ENCODE measurements at regions not wholly inside any gene's neighbourhood (a gene's known extent, or its start where the extent isn't known, plus 50 kb on each side); places are given as distances from the start of the nearest gene placed in this dataset.
"Not testable (repeated sequence)": the region's sequence is repeated elsewhere in the genome, so short reads cannot be mapped to it uniquely, and the experiment has no call there.

DNA sequence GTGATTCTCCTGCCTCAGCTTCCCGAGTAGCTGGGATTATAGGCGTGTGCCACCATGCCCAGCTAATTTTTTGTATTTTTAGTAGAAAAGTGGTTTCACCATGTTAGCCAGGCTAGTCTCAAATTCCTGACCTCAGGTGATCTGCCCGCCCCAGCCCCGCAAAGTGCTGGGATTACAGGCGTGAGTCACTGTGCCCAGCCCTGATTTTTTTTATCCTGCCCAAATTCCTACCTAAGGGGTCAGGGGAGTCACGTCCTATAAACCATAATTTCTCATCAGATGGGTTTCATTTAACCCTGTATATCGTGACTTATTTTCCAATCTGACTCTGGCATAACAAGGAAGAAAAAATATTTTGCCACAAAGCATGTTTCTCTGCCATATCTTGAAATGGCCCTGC lies 300.7 kb upstream of the MAGEB16 start:
- not testable (repeated sequence) for H3K4me3 ChIP-seq (ENCODE audit: low read length); H3K36me3 ChIP-seq (ENCODE audit: control insufficient read depth, low read depth, low read length); H3K27ac ChIP-seq (ENCODE audit: low read length); H3K27me3 ChIP-seq (ENCODE audit: control insufficient read depth, insufficient read depth, low read length); H3K4me1 ChIP-seq (ENCODE audit: control insufficient read depth, low read depth, low read length); H3K9me3 ChIP-seq (ENCODE audit: control insufficient read depth, low read depth, low read length); H3K9ac ChIP-seq (ENCODE audit: low read length)

DNA sequence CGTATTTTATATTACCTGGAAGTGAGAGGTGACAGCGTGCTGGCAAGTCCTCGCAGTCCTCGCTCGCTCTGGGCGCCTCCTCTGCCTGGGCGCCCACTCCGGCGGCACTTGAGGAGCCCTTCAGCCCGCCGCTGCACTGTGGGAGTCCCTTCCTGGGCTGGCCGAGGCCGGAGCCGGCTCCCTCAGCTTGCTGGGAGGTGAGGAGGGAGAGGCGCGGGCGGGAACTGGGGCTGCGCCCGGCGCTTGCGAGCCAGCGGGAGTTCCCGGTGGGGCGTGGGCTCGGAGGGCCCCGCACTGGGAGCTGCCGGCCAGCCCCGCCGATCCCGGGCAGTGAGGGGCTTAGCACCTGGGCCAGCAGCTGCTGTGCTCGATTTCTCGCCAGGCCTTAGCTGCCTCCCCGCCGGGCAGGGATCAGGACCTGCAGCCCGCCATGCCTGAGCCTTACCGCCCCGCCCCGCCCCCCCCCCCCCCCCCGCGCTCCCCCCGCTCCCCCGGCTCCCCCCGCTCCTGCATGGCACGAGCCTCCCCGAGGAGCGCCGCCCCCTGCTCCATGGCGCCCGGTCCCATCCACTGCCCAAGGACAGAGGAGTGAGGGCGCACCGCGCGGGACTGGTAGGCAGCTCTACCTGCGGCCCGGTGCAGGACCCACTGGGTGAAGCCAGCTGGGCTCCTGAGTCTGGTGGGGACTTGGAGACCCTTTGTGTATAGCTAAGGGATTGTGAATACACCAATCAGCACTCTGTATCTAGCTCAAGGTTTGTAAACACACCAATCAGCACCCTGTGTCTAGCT lies 298.9 kb upstream of the MAGEB16 start:
- no peaks in the 10 kb centered on the region for H3K36me3 ChIP-seq (ENCODE audit: control insufficient read depth, low read depth, low read length)
- H3K27me3 ChIP-seq (ENCODE audit: control insufficient read depth, insufficient read depth, low read length), result no peaks in the 10 kb centered on the region
- no peak overlapping the region for H3K27ac ChIP-seq (ENCODE audit: low read length)
- no peak overlapping the region for H3K9ac ChIP-seq (ENCODE audit: low read length)
- H3K9me3 ChIP-seq (ENCODE audit: control insufficient read depth, low read depth, low read length), result peaks cover 10% of the 10 kb centered on the region
- no peak overlapping the region for H3K4me3 ChIP-seq (ENCODE audit: low read length)
- no peaks in the 10 kb centered on the region for H3K4me1 ChIP-seq (ENCODE audit: control insufficient read depth, low read depth, low read length)

DNA sequence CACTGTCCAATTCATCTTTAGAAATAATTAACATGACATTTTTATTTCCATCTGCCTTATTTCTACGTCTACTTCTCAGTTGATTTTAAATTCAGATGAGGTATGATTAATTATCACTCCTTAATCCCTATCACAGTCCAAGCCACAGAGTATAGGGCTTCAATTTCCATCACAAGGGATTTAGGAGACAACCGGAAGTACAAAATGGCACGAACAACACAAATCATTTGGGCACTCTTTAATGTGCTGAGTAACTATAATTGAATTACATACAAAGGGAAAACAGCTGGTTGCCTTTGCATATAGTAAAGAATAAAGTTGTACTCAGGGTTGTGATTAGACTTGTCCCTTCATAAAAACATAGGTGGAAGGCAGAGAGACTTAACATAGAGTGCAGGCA lies 290.4 kb upstream of the MAGEB16 start:
- H3K9ac ChIP-seq (ENCODE audit: low read length), result no peak overlapping the region
- no peaks in the 10 kb centered on the region for H3K4me1 ChIP-seq (ENCODE audit: control insufficient read depth, low read depth, low read length)
- H3K27me3 ChIP-seq (ENCODE audit: control insufficient read depth, insufficient read depth, low read length), result no peaks in the 10 kb centered on the region
- no peak overlapping the region for H3K4me3 ChIP-seq (ENCODE audit: low read length)
- H3K36me3 ChIP-seq (ENCODE audit: control insufficient read depth, low read depth, low read length), result no peaks in the 10 kb centered on the region
- H3K9me3 ChIP-seq (ENCODE audit: control insufficient read depth, low read depth, low read length), result peaks cover 22% of the 10 kb centered on the region
- no peak overlapping the region for H3K27ac ChIP-seq (ENCODE audit: low read length)

DNA sequence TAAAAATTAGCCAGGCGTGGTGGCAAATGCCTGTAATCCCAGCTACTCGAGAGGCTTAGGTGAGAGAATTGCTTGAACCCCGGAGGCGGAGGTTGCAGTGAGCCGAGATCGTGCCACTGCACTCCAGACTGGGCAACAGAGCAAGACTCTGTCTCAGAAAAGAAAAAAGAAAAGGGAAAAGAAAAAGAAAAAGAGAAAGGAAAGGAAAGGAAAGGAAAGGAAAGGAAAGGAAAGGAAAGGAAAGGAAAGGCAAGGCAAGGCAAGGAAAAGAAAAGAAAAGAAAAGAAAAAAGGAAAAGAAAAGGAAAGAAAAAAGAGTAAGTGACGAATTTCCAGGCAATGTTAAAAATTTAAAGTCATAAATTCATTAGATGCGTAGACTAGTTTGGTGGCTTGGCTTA lies 250.1 kb upstream of the MAGEB16 start:
- not testable (repeated sequence) for H3K9ac ChIP-seq (ENCODE audit: low read length); H3K9me3 ChIP-seq (ENCODE audit: control insufficient read depth, low read depth, low read length); H3K4me3 ChIP-seq (ENCODE audit: low read length); H3K27me3 ChIP-seq (ENCODE audit: control insufficient read depth, insufficient read depth, low read length); H3K4me1 ChIP-seq (ENCODE audit: control insufficient read depth, low read depth, low read length); H3K27ac ChIP-seq (ENCODE audit: low read length); H3K36me3 ChIP-seq (ENCODE audit: control insufficient read depth, low read depth, low read length)

DNA sequence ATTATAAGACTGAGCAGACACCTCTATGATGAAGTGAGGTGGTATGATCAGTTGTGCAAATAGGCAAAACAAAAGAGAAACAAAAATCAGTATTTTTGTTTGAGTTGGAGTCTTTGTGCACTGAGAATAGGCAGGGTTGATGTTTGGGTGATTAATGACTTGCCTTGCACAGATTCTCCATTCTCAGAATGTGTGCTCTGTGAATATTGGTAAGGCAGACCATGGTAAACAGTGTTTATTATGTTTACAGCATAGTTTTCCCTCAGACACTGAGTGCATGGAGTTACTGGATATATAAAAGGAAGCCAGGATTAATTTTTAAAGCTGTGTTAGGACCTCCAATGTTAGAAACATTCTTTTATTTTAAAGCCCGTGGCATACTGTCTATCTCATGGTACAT lies 240.2 kb upstream of the MAGEB16 start:
- Histone ChIP-seq H3K36me3 (ENCODE audit: control insufficient read depth, low read depth, low read length) (no peaks in the 10 kb centered on the region), H3K27ac (ENCODE audit: low read length) (no peak overlapping the region), H3K9ac (ENCODE audit: low read length) (no peak overlapping the region), H3K4me1 (ENCODE audit: control insufficient read depth, low read depth, low read length) (peaks cover 12% of the 10 kb centered on the region), H3K27me3 (ENCODE audit: control insufficient read depth, insufficient read depth, low read length) (no peaks in the 10 kb centered on the region), H3K4me3 (ENCODE audit: low read length) (no peak overlapping the region), H3K9me3 (ENCODE audit: control insufficient read depth, low read depth, low read length) (peaks cover 11% of the 10 kb centered on the region)

DNA sequence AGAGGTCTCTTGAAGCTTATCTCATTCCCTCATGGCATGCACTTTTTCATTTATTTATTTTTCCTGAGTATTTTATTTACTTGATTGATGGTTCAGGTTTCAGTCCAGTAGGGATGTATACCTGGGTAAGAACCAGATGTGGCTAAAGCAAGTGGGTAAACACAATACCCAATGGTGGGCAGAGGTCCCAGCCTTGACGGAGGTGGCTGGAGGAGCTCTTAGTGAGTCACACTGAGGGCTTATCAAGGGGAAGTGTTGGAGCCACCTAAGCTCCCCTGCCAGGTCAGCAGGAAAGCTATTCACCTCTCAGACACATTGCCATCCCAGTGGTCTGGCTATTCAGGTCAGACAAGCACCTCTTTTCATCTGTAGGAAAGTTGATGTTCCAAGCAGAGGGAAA lies 236.2 kb upstream of the MAGEB16 start:
- Histone ChIP-seq H3K4me1 (ENCODE audit: control insufficient read depth, low read depth, low read length) (peaks cover 5% of the 10 kb centered on the region), H3K36me3 (ENCODE audit: control insufficient read depth, low read depth, low read length) (no peaks in the 10 kb centered on the region), H3K9me3 (ENCODE audit: control insufficient read depth, low read depth, low read length) (peaks cover 5% of the 10 kb centered on the region), H3K27ac (ENCODE audit: low read length) (no peak overlapping the region), H3K9ac (ENCODE audit: low read length) (no peak overlapping the region), H3K27me3 (ENCODE audit: control insufficient read depth, insufficient read depth, low read length) (no peaks in the 10 kb centered on the region), H3K4me3 (ENCODE audit: low read length) (no peak overlapping the region)

DNA sequence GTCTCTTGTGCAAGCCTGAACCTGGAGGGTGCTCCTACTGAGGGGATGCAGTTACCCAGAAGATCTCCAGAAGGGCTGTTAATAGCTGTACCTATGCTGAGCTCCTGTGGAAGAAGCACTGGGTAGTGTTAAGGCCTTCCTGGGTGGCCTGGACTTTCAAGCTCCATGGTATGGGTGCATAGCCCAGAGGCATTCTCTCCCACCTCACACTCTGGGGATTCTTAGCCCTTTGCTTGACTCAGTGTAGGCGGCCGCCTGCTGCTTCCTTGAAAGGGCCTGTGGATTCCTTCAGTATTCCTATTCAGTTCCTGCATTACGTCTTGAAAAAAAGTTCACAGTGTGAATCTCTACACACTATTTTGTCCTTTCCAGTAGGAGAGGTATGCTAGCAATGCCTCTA lies 235.7 kb upstream of the MAGEB16 start:
- Histone ChIP-seq H3K4me1 (ENCODE audit: control insufficient read depth, low read depth, low read length) (peaks cover 5% of the 10 kb centered on the region), H3K27me3 (ENCODE audit: control insufficient read depth, insufficient read depth, low read length) (no peaks in the 10 kb centered on the region), H3K4me3 (ENCODE audit: low read length) (no peak overlapping the region), H3K9ac (ENCODE audit: low read length) (no peak overlapping the region), H3K9me3 (ENCODE audit: control insufficient read depth, low read depth, low read length) (peaks cover 5% of the 10 kb centered on the region), H3K27ac (ENCODE audit: low read length) (no peak overlapping the region), H3K36me3 (ENCODE audit: control insufficient read depth, low read depth, low read length) (no peaks in the 10 kb centered on the region)

DNA sequence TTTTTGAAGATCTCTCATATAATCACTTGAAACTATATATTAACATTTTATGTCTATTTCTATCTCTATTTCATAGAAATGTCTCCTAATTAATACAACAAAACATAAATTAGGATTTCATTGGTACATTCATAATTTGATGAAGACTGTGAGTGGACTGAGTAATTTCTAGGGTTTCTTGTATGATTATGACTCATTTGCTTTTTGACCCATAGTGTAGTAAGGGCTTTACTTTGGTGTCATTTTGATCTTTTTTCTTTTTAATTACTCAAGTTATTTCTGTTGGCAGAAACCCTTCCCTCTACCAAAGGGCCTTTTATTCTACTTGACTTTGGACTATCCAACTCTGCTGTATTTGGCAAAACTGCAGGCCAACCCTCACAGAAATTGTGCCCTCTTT lies 207.9 kb upstream of the MAGEB16 start:
- H3K27me3 ChIP-seq (ENCODE audit: control insufficient read depth, insufficient read depth, low read length), result no peaks in the 10 kb centered on the region

DNA sequence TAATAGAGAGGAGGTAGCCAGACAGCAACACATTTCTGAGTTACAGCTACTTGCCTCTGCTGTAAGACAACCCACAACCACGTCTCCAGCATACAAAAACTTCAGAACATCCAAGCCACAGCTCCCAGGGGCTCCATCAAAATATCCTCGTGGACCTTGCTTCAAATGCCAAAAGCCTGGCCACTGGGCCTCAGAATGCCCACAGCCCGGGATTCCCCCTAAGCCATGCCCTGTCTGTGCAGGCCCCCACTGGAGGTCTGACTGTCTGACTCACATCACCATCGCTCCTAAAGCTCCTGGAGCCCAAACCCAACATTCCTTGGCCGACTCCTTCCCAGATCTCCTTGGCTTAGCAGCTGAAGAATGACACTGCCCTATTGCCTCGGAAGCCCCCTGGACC lies 186.6 kb upstream of the MAGEB16 start:
- H3K27me3 ChIP-seq (ENCODE audit: control insufficient read depth, insufficient read depth, low read length); H3K4me1 ChIP-seq (ENCODE audit: control insufficient read depth, low read depth, low read length); H3K27ac ChIP-seq (ENCODE audit: low read length); H3K9ac ChIP-seq (ENCODE audit: low read length); H3K4me3 ChIP-seq (ENCODE audit: low read length); H3K36me3 ChIP-seq (ENCODE audit: control insufficient read depth, low read depth, low read length): not testable (repeated sequence)
- peaks cover 16% of the 10 kb centered on the region for H3K9me3 ChIP-seq (ENCODE audit: control insufficient read depth, low read depth, low read length)

More for the DNA sequence above, 207.9 kb upstream of the MAGEB16 start:
- peaks cover 25% of the 10 kb centered on the region for H3K9me3 ChIP-seq (ENCODE audit: control insufficient read depth, low read depth, low read length)
- H3K4me1 ChIP-seq (ENCODE audit: control insufficient read depth, low read depth, low read length), result no peaks in the 10 kb centered on the region
- no peaks in the 10 kb centered on the region for H3K36me3 ChIP-seq (ENCODE audit: control insufficient read depth, low read depth, low read length)
- H3K4me3 ChIP-seq (ENCODE audit: low read length), result no peak overlapping the region
- H3K9ac ChIP-seq (ENCODE audit: low read length), result no peak overlapping the region
- no peak overlapping the region for H3K27ac ChIP-seq (ENCODE audit: low read length)

DNA sequence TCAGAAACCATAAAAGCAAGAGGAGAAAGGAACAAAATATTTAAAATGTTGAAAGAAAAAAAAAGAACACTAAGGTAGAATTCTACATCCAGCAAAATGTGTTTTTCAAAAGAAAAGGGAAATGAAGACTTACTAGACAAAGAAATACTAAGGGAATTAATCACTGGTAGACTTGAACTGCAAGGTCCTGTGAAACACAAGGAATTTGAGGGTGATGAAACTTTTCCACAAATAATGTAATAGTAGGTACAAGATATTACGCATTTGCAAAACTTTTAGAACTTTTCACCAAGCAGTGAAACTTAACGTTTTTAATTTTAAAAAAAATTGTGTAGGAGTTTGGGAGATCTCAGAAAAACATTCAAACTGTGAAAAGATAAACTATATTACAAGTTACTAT lies 180.3 kb upstream of the MAGEB16 start:
- Histone ChIP-seq H3K4me1 (ENCODE audit: control insufficient read depth, low read depth, low read length) (no peaks in the 10 kb centered on the region), H3K36me3 (ENCODE audit: control insufficient read depth, low read depth, low read length) (no peaks in the 10 kb centered on the region), H3K9me3 (ENCODE audit: control insufficient read depth, low read depth, low read length) (peaks cover 20% of the 10 kb centered on the region), H3K27ac (ENCODE audit: low read length) (no peak overlapping the region), H3K9ac (ENCODE audit: low read length) (no peak overlapping the region), H3K27me3 (ENCODE audit: control insufficient read depth, insufficient read depth, low read length) (no peaks in the 10 kb centered on the region), H3K4me3 (ENCODE audit: low read length) (no peak overlapping the region)

DNA sequence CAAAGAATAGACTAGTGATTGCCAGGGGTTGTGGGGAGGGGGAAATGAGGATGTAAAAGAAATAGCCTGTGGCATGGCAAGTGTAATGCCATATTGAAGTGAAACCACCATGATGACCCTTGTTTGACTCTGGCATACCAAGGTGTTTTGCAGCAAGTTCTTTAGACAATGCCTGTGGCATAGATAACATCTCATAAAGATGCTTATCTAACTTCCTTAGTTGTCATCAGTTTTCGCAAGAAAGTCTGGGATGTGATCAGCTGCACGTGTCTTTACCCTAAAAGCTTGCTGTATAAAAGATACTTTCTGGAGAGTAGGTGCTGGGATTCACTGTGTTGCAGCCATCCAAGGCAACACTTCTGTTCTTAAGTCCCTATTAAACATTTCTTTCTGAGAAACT lies 176.1 kb upstream of the MAGEB16 start:
- no peaks in the 10 kb centered on the region for H3K36me3 ChIP-seq (ENCODE audit: control insufficient read depth, low read depth, low read length)
- H3K9ac ChIP-seq (ENCODE audit: low read length), result no peak overlapping the region
- H3K4me1 ChIP-seq (ENCODE audit: control insufficient read depth, low read depth, low read length), result no peaks in the 10 kb centered on the region
- no peaks in the 10 kb centered on the region for H3K27me3 ChIP-seq (ENCODE audit: control insufficient read depth, insufficient read depth, low read length)
- no peak overlapping the region for H3K27ac ChIP-seq (ENCODE audit: low read length)
- peaks cover 16% of the 10 kb centered on the region for H3K9me3 ChIP-seq (ENCODE audit: control insufficient read depth, low read depth, low read length)
- no peak overlapping the region for H3K4me3 ChIP-seq (ENCODE audit: low read length)

DNA sequence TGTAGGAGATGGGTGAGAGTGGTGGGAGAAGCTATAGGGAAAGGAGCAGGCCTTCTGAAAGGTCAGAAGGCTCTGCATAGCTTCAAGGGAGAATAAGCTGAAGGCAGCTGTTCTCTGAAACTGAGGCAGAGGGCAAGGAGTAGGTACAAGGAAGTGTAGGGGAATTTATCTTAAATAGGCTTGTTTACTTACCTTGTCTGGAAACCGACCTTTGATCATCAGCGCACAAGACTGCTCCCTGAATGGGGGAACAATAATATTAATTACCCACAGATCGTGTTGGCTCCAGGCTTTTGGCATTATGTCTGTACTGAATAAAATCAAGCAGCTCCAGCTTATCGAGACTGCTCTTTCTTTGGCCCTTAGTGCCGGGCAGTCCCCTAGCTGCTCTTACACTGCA lies 175.5 kb upstream of the MAGEB16 start:
- Histone ChIP-seq H3K4me1 (ENCODE audit: control insufficient read depth, low read depth, low read length) (no peaks in the 10 kb centered on the region), H3K27ac (ENCODE audit: low read length) (no peak overlapping the region), H3K9ac (ENCODE audit: low read length) (no peak overlapping the region)

More for the DNA sequence above, 175.5 kb upstream of the MAGEB16 start:
- Histone ChIP-seq H3K4me3 (ENCODE audit: low read length) (no peak overlapping the region), H3K36me3 (ENCODE audit: control insufficient read depth, low read depth, low read length) (no peaks in the 10 kb centered on the region), H3K9me3 (ENCODE audit: control insufficient read depth, low read depth, low read length) (peaks cover 16% of the 10 kb centered on the region), H3K27me3 (ENCODE audit: control insufficient read depth, insufficient read depth, low read length) (no peaks in the 10 kb centered on the region)

Data from iPS-18a (cell line).